CD8-positive, alpha-beta memory T cell (primary cell): ENCODE measurements at regions not wholly inside any gene's neighbourhood (a gene's known extent, or its start where the extent isn't known, plus 50 kb on each side); places are given as distances from the start of the nearest gene placed in this dataset.

ENCODE experiments used
- CTCF ChIA-PET: fragments of 350-600 bp; sonication (Branson Sonifier 250); formaldehyde crosslinking; loops from one replicate; lab custom pipeline; 2021; ENCODE audit warnings: antibody characterized with exemption; lab: Charles Lee
- POLR2A ChIA-PET: fragments of 350-600 bp; sonication (Branson Sonifier 250); formaldehyde crosslinking; loops from one replicate; lab custom pipeline; 2021; ENCODE audit warnings: antibody characterized with exemption; lab: Charles Lee
- DNase-seq, 5 donors: peaks; one replicate each; pipeline versions ENCODE4 v3.0.0 to v3.0.0-alpha.2; 2020 to 2022; ENCODE audit warnings: mixed read lengths in 1 of 5
- H3K27ac ChIP-seq: one replicate; pipeline ENCODE4 v1.7.0; 2013; ENCODE audit warnings: low read depth, mild to moderate bottlenecking, low read length, moderate library complexity
- H3K27me3 ChIP-seq: 2 replicates; pipeline ENCODE4 v1.7.0; 2013; ENCODE audit warnings: low read length, mild to moderate bottlenecking; ENCODE audit not compliant: insufficient read depth, poor library complexity, severe bottlenecking
- H3K36me3 ChIP-seq: 2 replicates; pipeline ENCODE4 v1.7.0; 2013; ENCODE audit warnings: mild to moderate bottlenecking, low read length, moderate library complexity; ENCODE audit not compliant: insufficient read depth
- H3K4me1 ChIP-seq: 2 replicates; pipeline ENCODE4 v1.7.0; 2013; ENCODE audit warnings: mild to moderate bottlenecking, low read length, moderate library complexity; ENCODE audit not compliant: insufficient read depth
- H3K4me3 ChIP-seq: 2 replicates; pipeline ENCODE4 v1.7.0; 2013; ENCODE audit warnings: mild to moderate bottlenecking, low read length
- H3K9me3 ChIP-seq: 2 replicates; pipeline ENCODE4 v1.7.0; 2013; ENCODE audit warnings: mild to moderate bottlenecking, low read length
- H3K27ac Mint-ChIP-seq, 8 donors: one replicate each; pipeline ENCODE4 v1.8.0; 2020 to 2021; ENCODE audit warnings: mixed read lengths in 8 of 8, mild to moderate bottlenecking in 6 of 8, inconsistent platforms in 3 of 8, moderate library complexity in 3 of 8
- H3K27me3 Mint-ChIP-seq, 2 donors: one replicate each; pipeline ENCODE4 v1.8.0; 2020 to 2021; ENCODE audit warnings: mixed read lengths in 2 of 2, mild to moderate bottlenecking in 1 of 2, moderate library complexity in 1 of 2
- H3K36me3 Mint-ChIP-seq, 3 donors: one replicate each; pipeline ENCODE4 v1.8.0; 2020 to 2021; ENCODE audit warnings: mixed read lengths in 3 of 3, inconsistent platforms in 1 of 3, mild to moderate bottlenecking in 1 of 3
- H3K4me1 Mint-ChIP-seq, 3 donors: one replicate each; pipeline ENCODE4 v1.8.0; 2020 to 2021; ENCODE audit warnings: mixed read lengths in 3 of 3, inconsistent platforms in 1 of 3, mild to moderate bottlenecking in 1 of 3
- H3K4me3 Mint-ChIP-seq, 7 donors: one replicate each; pipeline ENCODE4 v1.8.0; 2020 to 2021; ENCODE audit warnings: mixed read lengths in 7 of 7, mild to moderate bottlenecking in 6 of 7, moderate library complexity in 4 of 7, inconsistent platforms in 2 of 7
- H3K9me3 Mint-ChIP-seq, 5 donors: one replicate each; pipeline ENCODE4 v1.8.0; 2020 to 2022; ENCODE audit warnings: mixed read lengths in 5 of 5, mild to moderate bottlenecking in 3 of 5, moderate library complexity in 2 of 5, inconsistent platforms in 1 of 5

DNA sequence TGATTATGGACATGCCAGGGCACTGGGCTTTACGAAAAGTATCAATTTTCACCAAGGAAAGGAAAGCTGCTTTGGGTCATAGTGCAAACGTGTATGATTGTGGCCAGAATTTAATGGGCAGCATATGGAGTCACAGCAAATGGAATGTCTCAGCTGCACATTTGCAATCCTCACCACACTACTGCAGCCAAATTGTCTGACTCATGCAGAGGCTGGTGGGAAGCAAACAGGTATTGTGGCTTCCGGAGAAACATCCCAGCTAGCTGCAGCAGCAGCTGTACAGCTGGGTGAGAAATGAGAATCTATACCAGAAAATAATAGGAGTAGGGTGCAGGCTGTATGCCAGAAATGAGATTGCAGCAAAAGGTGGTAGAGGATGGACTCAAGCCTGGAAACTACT is 374.7 kb upstream of the VWC2 start:
- H3K27me3 ChIP-seq: no peaks in the 10 kb centered on the region
- H3K27ac ChIP-seq: no peak overlapping the region
- ChIA-PET CTCF (no interaction called here), POLR2A (no interaction called here)
- Mint-ChIP-seq H3K36me3 (no peaks in the 10 kb centered on the region), H3K27ac (no peak overlapping the region), H3K4me1 (no peaks in the 10 kb centered on the region), H3K27me3 (no peaks in the 10 kb centered on the region), H3K4me3 (no peak overlapping the region), H3K9me3 (peaks cover 0 to 15% (median 7%) of the 10 kb centered on the region in 5 donors)
- H3K9me3 ChIP-seq: no peaks in the 10 kb centered on the region
- no peaks in the 10 kb centered on the region for H3K4me1 ChIP-seq
- no peaks in the 10 kb centered on the region for H3K36me3 ChIP-seq
- H3K4me3 ChIP-seq: no peak overlapping the region
- DNase-seq: no peak

DNA sequence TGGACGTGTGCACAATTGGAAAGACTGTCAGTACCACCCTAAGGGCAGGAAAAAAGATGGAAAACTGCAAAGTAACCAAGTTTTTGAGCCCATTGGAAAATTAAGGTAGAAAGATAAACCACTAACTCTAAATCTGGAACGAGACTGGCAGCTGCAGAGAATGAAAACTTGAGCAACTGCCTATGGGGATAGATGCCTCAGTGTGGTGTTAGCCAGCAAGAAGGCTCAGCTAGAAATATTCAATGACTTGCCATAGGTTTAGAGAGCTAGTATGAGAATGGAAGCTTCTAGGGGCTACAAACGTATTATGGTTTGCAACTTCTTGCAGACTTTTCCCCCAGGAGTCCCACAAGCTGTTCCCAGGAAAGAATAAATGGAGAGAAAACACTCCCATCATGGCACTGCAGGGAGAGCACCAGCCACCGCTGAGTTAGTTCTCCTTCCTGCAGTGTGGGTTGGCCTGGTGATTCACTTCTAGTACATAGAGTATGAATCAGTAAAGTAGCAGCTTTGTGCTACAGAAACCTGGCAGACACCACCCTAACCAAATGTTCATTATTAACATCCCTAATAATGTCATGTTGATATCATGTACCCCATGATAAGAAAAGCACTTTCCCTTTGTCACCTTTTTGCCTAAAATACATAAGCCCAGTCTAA is 372.4 kb upstream of the VWC2 start:
- H3K9me3 Mint-ChIP-seq: peaks cover 0 to 13% (median 6%) of the 10 kb centered on the region in 5 donors
- no peaks in the 10 kb centered on the region for H3K4me1 ChIP-seq

DNA sequence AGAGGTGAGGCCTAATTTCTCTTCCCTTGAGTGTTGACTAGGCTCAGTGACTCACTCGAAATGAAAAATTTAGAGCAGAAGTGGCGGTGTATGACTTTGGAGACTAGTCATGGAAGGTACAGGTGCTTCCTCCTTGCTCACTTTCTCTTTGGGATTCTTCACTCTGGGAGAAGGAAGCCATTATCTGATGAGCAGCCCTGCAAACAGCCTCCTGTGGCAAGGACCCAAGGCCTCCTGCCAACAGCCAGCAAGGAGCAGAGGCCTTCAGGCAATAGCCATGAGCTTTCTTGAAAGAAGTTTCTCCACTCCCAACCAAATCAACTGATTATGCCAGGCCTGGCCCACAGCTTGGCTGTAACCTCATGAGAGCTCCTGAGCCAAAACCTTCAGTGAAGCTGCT is 369.6 kb upstream of the VWC2 start:
- no peak overlapping the region for H3K4me3 ChIP-seq
- no peaks in the 10 kb centered on the region for H3K27me3 ChIP-seq
- no peak overlapping the region for H3K27ac ChIP-seq
- no peaks in the 10 kb centered on the region for H3K36me3 Mint-ChIP-seq
- no peak overlapping the region for H3K27ac Mint-ChIP-seq
- ChIA-PET CTCF (no interaction called here), POLR2A (no interaction called here)
- H3K9me3 Mint-ChIP-seq: peaks cover 0 to 7% (median 5%) of the 10 kb centered on the region in 5 donors
- H3K9me3 ChIP-seq: no peaks in the 10 kb centered on the region
- DNase-seq: no peak
- H3K4me1 Mint-ChIP-seq: no peaks in the 10 kb centered on the region
- H3K4me3 Mint-ChIP-seq: no peak overlapping the region
- no peaks in the 10 kb centered on the region for H3K27me3 Mint-ChIP-seq
- no peaks in the 10 kb centered on the region for H3K36me3 ChIP-seq
- H3K4me1 ChIP-seq: no peaks in the 10 kb centered on the region

More for the DNA sequence above, 372.4 kb upstream of the VWC2 start:
- Histone ChIP-seq H3K27me3 (no peaks in the 10 kb centered on the region), H3K36me3 (no peaks in the 10 kb centered on the region), H3K4me3 (no peak overlapping the region), H3K9me3 (no peaks in the 10 kb centered on the region), H3K27ac (no peak overlapping the region)
- Mint-ChIP-seq H3K27me3 (no peaks in the 10 kb centered on the region), H3K4me1 (no peaks in the 10 kb centered on the region), H3K27ac (no peak overlapping the region), H3K4me3 (no peak overlapping the region), H3K36me3 (no peaks in the 10 kb centered on the region)
- POLR2A ChIA-PET: no interaction called here
- CTCF ChIA-PET: no interaction called here
- DNase-seq: no peak

DNA sequence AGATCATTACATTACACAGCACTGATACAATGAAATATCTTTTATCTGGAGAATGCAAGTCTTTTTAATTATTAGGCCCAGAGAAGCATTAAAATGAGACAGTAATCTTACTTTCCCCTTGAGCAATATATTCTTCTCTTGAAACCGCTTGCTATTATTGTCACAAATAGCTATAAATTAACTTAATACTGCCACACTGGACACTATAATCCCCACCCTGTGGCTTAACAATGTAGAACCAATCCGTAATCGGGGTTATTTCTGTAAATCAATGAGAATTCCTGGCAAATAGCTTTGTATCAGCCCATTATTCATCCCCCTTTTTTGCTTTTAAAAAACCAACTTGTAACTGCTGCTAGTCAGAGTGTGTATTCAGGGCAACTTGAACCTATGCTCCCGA is 366.2 kb upstream of the VWC2 start:
- POLR2A ChIA-PET: no interaction called here
- CTCF ChIA-PET: no interaction called here
- no peaks in the 10 kb centered on the region for H3K36me3 Mint-ChIP-seq

DNA sequence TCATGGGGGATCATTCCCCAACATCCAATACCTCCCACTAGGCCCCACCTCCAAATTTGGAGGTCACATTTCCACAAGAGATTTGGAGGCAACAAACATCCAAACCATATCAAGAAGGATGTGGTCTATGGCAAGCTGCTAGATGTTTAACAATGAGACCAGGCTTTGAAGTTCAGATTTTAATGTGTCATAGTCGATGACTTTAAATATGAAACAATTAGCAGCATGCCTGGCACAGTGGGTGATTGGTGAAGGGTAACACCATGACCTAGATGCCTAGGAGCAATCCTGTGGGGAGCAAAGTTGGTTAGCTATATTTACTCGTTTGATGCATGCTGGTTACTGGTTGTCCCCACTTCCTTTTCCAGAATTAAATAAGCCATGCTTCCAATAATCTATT is 356.4 kb upstream of the VWC2 start:
- DNase-seq: no peak
- H3K36me3 Mint-ChIP-seq: no peaks in the 10 kb centered on the region
- Histone ChIP-seq H3K27me3 (no peaks in the 10 kb centered on the region), H3K36me3 (no peaks in the 10 kb centered on the region), H3K9me3 (no peaks in the 10 kb centered on the region), H3K27ac (no peak overlapping the region), H3K4me3 (no peak overlapping the region), H3K4me1 (no peaks in the 10 kb centered on the region)
- H3K27me3 Mint-ChIP-seq: no peaks in the 10 kb centered on the region
- ChIA-PET CTCF (no interaction called here), POLR2A (no interaction called here)
- no peaks in the 10 kb centered on the region for H3K4me1 Mint-ChIP-seq
- no peak overlapping the region for H3K4me3 Mint-ChIP-seq
- H3K9me3 Mint-ChIP-seq: peaks cover 5 to 25% (median 8%) of the 10 kb centered on the region in 5 donors
- H3K27ac Mint-ChIP-seq: no peak overlapping the region

More for the DNA sequence above, 366.2 kb upstream of the VWC2 start:
- H3K27ac Mint-ChIP-seq: no peak overlapping the region
- no peaks in the 10 kb centered on the region for H3K4me1 Mint-ChIP-seq
- no peaks in the 10 kb centered on the region for H3K36me3 ChIP-seq
- no peak overlapping the region for H3K4me3 Mint-ChIP-seq
- H3K27me3 Mint-ChIP-seq: no peaks in the 10 kb centered on the region
- no peak overlapping the region for H3K27ac ChIP-seq
- H3K9me3 ChIP-seq: no peaks in the 10 kb centered on the region
- DNase-seq: no peak
- H3K4me1 ChIP-seq: no peaks in the 10 kb centered on the region
- H3K9me3 Mint-ChIP-seq: peaks cover 2 to 9% (median 6%) of the 10 kb centered on the region in 5 donors
- H3K27me3 ChIP-seq: no peaks in the 10 kb centered on the region
- no peak overlapping the region for H3K4me3 ChIP-seq

DNA sequence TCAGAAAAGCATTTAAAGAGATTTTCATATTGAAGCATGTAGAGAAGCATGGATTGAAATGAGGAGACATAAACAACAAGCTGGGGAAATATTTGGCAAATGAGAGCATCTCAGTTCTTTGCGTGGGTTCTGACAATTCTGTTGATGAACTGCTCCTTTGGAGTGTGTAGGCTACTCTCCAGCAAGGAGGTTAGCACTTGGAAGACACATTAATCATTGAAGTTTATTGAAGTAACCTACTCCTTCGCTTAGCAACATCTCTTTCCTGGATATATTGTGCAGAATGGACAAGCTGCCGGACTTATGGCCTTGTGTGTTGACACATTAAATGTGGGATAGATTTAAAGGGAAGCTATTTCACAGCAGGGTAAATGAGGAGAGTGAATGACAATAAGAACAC is 354.5 kb upstream of the VWC2 start:
- peaks cover 5 to 24% (median 8%) of the 10 kb centered on the region in 5 donors for H3K9me3 Mint-ChIP-seq
- no peaks in the 10 kb centered on the region for H3K4me1 ChIP-seq
- H3K27me3 ChIP-seq: no peaks in the 10 kb centered on the region
- no peaks in the 10 kb centered on the region for H3K36me3 ChIP-seq
- H3K27ac ChIP-seq: no peak overlapping the region
- H3K27me3 Mint-ChIP-seq: no peaks in the 10 kb centered on the region
- CTCF ChIA-PET: no interaction called here
- no peak overlapping the region for H3K27ac Mint-ChIP-seq
- no peaks in the 10 kb centered on the region for H3K9me3 ChIP-seq
- no peak for DNase-seq
- no peaks in the 10 kb centered on the region for H3K36me3 Mint-ChIP-seq
- no peaks in the 10 kb centered on the region for H3K4me1 Mint-ChIP-seq
- POLR2A ChIA-PET: no interaction called here
- no peak overlapping the region for H3K4me3 ChIP-seq
- no peak overlapping the region for H3K4me3 Mint-ChIP-seq

DNA sequence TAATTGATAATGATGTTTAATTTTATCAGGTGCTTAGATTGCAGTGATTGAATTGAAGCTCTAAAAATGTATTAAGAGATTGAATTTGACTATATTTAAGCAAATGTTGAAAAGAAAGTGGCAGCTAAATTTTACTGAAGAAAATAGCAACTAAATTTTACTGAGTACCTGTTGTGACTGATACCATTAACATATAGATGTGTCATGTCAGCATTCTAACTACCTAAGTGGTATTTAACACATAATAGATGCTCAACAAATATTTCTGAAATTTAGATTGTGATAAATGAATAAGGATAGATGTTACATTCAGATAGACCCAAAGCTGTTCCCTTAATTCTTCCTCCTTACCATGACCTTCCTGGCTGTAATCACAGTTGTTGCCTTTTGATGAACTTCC is 350.9 kb upstream of the VWC2 start:
- no peaks in the 10 kb centered on the region for H3K36me3 ChIP-seq
- DNase-seq: no peak
- Mint-ChIP-seq H3K27ac (no peak overlapping the region), H3K4me1 (no peaks in the 10 kb centered on the region), H3K4me3 (no peak overlapping the region), H3K27me3 (no peaks in the 10 kb centered on the region), H3K36me3 (no peaks in the 10 kb centered on the region), H3K9me3 (peaks cover 3 to 20% (median 7%) of the 10 kb centered on the region in 5 donors)
- H3K9me3 ChIP-seq: no peaks in the 10 kb centered on the region
- H3K27ac ChIP-seq: no peak overlapping the region
- POLR2A ChIA-PET: no interaction called here
- H3K27me3 ChIP-seq: no peaks in the 10 kb centered on the region
- no peaks in the 10 kb centered on the region for H3K4me1 ChIP-seq
- CTCF ChIA-PET: no interaction called here
- H3K4me3 ChIP-seq: no peak overlapping the region

DNA sequence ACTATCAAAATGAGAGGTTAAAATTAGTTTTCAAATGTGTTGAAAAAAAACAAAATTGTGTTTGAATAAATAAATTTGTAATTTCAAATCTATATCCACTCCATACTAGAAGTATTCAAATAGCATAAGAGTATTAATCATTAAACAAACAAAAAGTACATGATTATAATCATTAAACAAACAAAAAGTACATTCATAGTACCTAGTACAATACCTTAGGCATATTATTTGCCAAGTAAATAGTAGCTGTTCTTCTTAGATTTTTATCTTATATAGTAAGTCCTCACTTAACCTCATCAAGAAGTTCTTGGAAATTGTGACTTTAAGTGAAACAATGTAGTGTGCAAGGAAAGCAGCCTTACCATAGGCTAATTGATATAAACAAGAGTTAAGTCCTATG is 349.3 kb upstream of the VWC2 start:
- no peak overlapping the region for H3K4me3 Mint-ChIP-seq
- no peaks in the 10 kb centered on the region for H3K4me1 ChIP-seq
- no peaks in the 10 kb centered on the region for H3K27me3 ChIP-seq
- no peak for DNase-seq
- POLR2A ChIA-PET: no interaction called here
- no peaks in the 10 kb centered on the region for H3K9me3 ChIP-seq
- peaks cover 3 to 25% (median 9%) of the 10 kb centered on the region in 5 donors for H3K9me3 Mint-ChIP-seq
- no peaks in the 10 kb centered on the region for H3K36me3 Mint-ChIP-seq
- H3K27ac ChIP-seq: no peak overlapping the region
- H3K4me3 ChIP-seq: no peak overlapping the region
- CTCF ChIA-PET: no interaction called here
- no peaks in the 10 kb centered on the region for H3K4me1 Mint-ChIP-seq
- H3K27me3 Mint-ChIP-seq: no peaks in the 10 kb centered on the region
- H3K27ac Mint-ChIP-seq: no peak overlapping the region
- H3K36me3 ChIP-seq: no peaks in the 10 kb centered on the region
